GM21528 (cell line): ENCODE measurements at regions not wholly inside any gene's neighbourhood (a gene's known extent, or its start where the extent isn't known, plus 50 kb on each side); places are given as distances from the start of the nearest gene placed in this dataset.

Source experiments
- ATAC-seq: cut with Tn5 transposase; IDR thresholded peaks from one replicate; pipeline ENCODE4 v1.9.1; 2021; ENCODE audit warnings: mild to moderate bottlenecking, moderate library complexity; ENCODE audit not compliant: unreplicated experiment, low FRiP score

GRCh38 chr2:173629076-173629475 lies 274.4 kb downstream of the CDCA7 start:
- no peak for ATAC-seq

DNA sequence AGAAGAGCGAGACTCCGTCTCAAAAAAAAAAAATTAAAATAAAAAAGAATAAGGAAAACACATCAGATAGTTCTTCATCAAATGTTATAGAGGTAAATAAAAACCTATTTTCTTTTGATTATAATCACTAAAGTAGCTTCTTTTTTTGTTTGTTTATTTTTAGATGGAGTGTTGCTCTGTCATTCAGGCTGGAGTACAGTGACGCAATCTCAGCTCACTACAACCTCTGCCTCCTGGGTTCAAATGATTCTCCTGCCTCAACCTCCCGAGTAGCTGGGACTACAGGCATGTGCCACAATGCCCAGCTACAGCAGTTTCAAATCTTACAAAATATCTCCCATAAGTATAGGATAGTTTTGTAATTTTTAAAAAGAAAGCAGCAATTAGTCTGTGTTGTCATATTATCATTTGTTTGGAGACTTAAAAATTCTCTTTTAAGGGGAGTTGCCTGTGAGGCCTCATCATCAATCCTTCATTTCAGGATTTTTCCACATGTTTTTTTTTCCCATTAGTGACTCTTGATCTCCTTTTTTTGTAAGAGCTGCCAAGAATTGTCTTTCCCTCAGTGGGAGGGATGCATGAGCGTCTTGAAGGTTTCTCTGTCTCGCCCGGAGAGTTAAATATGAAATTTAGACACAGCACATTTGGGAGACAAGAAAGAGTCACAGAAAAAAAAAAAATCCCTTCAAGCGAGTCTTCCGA lies 275.9 kb downstream of the CDCA7 start:
- ATAC-seq: no peak

DNA sequence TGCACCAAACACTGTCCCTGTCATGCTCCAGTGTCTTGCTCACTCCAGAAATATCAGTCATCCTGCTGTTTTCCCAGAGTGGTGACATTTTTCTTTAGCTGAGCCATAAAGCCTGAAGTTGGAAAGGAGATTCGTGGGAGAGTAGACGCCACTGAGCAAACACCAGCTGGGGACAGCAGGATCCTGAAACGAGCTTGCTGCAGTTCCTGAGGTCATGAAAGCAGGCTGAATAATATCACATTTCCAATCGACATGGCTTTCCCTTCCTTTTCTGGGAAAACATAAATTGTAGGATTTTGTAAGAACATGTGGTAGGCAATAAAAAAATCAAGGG lies 276.4 kb downstream of the CDCA7 start:
- no peak for ATAC-seq

DNA sequence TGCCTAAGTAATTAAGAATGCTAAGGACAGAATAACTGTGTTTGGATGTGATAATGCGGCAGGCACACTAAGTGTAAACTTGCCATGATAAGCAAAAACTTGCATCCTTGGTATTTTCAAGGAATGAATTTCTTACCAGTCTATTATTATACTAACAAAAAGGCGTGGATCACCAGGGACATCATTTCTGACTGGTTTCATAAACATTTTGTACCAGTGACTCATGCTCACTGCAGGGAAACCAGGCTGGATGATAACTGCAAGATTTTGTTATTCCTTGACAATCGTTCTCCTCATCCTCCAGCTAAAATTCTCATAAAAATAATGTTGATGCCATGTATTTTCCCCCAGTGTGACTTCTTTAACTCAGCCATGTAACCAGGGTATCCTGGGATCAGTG lies 289.5 kb downstream of the CDCA7 start:
- ATAC-seq: no peak

DNA sequence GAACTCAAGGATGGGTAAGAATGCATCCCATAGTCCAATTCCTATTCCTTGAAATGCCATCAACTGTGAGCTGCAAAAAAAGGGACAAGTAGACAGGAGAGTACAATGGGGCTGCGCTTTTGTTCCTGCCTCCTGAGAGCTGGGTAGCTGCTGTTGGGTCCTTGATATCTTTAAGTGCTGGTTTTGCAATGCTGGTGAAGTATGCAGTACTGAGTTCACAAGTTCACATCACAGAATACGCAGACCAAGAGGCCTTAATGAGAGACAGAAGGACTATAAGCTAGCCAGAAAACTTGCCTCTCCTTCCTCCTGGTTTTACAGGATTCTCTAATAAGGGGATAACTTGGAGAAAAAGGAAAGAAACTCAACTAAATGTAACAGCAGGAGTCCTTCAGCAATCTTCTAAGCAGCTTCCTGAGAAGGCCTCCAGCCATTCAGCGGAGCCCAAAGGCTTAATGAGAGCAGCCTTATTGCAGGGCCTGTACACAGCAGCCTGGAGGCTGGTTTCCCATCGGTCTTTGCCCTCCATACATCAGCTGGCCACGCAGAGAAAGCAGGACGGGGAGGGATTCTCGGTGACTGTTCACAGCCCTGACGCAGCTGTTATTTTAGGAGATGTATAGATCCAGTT lies 293.1 kb downstream of the CDCA7 start:
- no peak for ATAC-seq

DNA sequence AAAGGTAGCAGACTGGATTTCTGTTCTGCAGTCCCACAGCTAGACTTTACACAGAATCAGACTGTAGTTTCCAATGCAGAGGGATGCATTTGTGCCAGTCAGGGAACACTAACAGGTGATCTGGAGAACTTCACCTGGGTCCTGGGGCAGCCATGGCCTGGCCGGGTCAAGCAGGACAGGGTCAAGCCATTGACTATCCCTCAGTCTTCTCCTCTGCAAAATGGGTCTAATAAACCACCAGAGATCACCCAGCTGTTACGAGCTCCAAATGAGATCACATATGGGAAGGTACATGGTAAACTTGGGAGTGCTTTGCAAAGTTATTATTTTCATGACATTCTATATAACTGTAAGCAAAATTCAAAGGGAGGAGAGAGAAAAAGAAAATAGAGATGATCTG lies 294.1 kb downstream of the CDCA7 start:
- no peak for ATAC-seq

DNA sequence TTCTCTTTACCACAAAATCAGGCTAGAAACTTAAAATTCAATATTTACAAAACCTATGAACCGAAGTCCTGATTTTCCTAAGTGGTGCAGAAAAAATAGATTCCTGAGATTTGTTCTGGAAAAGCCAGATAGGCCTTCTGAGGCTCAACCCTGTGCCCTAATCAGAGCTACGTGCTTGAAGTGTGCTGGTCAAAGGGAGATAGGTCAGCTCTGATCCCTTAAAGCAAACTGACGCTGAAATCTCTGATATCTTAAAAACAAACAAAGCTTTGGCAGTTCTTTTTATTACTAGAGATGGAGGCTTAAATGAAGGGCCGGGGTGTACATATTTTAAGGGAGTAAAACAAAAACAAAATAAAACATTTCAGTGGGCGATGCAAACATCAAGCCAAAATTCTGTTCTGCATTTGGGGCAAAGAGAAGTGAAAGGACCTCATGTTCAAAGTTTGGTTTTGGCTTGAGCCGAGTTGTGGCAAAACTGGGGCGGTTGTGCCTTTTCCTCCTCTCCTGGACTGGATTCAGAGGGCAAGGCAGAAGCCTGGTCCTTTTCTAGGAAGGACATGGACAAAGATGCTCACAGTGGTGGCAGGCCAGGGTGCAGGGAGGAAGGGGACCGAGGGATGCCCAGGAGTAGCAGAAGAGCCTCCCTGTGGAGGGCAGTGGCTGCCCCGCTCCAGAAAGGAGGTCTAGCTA lies 295.0 kb downstream of the CDCA7 start:
- no peak for ATAC-seq

GRCh38 chr2:173651891-173652290 lies 297.2 kb downstream of the CDCA7 start:
- no peak for ATAC-seq

- no peak for ATAC-seq
These were observed 297.6 kb downstream of the CDCA7 start for GRCh38 chr2:173652311-173652710.

GRCh38 chr2:173652767-173653431 lies 298.2 kb downstream of the CDCA7 start:
- ATAC-seq: no peak

DNA sequence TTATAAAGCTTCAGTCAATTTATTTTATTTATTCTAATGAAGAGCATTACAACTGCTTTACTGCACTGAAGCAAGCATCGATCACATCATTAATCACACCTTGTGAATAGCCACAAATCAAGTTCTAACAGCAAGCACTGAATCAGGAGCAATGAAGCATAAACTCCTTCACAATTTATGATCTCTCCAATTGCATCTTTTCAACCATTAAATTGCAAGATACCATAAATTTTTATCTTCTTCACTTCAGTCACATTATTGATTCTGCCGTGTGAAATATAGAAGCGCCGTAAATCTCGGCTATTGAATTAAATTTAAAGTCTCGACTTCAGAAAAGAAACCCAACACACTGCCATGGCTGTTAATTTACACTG lies 298.7 kb downstream of the CDCA7 start:
- ATAC-seq: no peak

GRCh38 chr2:173654161-173654895 lies 299.7 kb downstream of the CDCA7 start:
- ATAC-seq: no peak

GRCh38 chr2:173654896-173655265 lies 300.2 kb downstream of the CDCA7 start:
- ATAC-seq: no peak

DNA sequence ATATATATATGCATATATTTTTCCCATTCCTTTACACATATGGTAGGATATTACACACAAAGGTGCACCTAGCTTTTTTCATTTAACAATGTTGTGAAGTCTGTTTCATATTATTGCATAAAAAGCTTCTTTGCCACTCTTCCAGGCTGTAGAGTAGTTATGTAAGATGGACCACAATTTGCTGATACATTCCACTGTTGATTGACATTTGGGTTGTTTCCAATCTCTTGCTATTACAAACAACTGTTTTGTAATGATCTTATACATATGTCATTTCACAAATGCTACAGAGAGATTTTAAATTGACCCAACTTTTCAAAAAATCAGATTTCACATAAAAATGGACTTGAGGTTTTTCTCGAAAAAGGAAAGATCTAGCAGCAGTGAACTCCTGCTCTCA lies 301.4 kb downstream of the CDCA7 start:
- no peak for ATAC-seq

DNA sequence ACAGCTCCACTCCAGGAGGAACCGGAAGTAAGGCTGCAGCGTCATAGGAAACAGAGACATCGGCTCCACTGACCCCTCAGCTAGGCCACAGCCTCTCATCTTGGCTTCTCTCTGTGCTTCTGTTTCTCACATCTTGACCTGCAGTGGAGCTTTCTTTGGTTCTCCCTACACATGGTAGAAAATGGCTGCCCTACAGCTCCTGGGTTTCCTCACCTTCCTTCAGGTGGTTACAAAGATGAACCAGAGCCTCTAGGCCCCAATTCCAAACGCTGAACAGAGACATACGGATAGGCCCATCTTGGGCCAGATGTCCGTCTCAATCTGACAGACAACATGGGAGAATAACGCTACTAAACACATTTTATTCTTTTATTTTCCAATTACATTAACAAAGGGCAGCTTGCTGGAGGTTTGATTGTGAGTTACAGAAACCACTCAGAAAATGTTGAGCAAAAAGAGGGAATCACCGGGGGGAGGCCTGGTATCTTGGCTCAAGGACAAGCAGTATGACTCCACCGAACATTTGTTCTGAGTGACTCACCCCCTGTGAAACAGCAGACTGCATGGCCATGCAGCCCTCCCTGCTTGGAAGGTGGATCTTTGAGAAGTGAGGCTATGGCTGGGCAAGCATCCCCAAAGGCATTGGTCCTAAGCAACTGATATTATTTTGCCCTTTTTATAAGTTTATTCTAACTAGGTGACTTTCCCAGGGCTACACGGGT lies 303.5 kb downstream of the CDCA7 start:
- ATAC-seq: no peak

- no peak for ATAC-seq
These were observed 304.3 kb downstream of the CDCA7 start for GRCh38 chr2:173658946-173659371.

DNA sequence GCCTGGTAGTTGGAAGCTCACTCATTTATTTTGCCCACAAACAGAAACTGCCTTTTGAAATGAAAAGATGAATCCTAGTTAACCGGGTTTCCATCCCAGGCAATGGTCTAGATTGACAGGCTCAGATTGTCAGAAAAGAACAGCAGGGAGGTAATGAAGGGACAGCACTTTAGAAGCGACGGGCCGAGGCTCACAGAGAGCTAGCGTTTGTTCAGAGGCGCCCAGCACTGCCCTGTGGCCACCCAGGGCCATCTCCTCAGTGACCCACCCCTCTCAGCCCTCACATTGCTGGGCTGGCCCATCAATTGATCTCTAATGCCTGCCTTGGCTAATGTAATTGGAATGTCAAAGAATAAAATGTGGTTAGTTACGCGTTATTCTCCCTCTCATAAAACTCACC lies 304.8 kb downstream of the CDCA7 start:
- ATAC-seq: no peak

GRCh38 chr2:173661586-173661985 lies 303.6 kb downstream of the SP3 start:
- no peak for ATAC-seq

GRCh38 chr2:173663353-173663752 lies 301.8 kb downstream of the SP3 start:
- ATAC-seq: no peak

- ATAC-seq: no peak
These were observed 301.2 kb downstream of the SP3 start for GRCh38 chr2:173663835-173664512.
